ENCODE measurements at regions not wholly inside any gene's neighbourhood (a gene's known extent, or its start where the extent isn't known, plus 50 kb on each side); places are given as distances from the start of the nearest gene placed in this dataset.

DNA sequence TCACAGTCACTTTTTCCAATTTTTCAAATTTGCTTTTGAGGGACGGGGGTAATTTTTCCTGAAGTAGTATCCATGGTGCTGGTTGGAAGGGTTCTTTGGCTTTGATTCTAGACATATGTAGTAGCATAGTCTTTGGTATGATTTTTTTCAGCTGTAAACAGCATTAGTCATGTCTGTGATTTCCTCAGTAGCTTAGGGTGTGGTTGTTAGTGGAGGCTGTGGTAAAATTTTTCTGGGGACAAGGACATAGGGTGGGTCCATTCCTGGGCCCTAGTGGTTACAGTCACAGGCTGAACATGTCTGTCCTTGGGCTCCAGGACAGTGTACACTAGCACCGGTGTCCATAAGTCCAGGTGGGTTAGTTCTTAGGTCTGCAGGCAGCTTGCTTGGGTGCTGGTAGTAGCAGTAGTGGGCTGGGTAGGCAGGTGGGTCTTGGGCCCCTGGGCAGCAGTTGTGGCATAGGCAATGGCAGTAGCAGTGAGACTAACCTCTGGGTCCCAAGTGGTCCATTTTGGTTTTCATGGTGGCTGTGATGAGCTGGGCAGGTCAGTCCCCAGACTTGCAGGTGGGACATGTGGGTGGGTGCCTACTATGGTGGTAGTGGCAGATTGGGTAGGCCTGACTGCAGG lies 100.0 kb upstream of the CXCL14 start:
- DNase-seq, result no peak
- ATAC-seq (ENCODE audit: poor library complexity), result no peak
- intact Hi-C loops (cut with DNase I), result no loop called here

DNA sequence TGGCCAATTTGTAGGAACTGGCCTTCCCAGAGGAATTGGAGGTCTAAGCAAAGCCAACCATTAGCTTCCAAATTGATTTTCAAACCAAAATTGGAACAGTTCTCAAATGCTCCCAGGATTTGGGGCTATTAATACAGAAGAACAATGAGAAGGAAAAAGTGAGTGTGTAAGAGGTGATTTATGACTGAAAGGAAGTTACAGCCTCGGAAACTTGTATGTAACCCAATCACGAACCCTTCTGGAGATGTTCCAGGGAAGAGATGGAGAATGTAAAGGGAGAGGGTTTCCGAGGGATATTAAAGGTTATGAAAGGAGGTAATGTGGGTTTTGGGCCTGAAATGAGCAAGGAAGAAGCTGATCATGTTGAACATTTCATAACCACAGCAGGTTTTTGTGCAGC lies 93.2 kb upstream of the CXCL14 start:
- no peak for DNase-seq
- no peak for ATAC-seq (ENCODE audit: poor library complexity)
- intact Hi-C loops (cut with DNase I), result no loop called here

DNA sequence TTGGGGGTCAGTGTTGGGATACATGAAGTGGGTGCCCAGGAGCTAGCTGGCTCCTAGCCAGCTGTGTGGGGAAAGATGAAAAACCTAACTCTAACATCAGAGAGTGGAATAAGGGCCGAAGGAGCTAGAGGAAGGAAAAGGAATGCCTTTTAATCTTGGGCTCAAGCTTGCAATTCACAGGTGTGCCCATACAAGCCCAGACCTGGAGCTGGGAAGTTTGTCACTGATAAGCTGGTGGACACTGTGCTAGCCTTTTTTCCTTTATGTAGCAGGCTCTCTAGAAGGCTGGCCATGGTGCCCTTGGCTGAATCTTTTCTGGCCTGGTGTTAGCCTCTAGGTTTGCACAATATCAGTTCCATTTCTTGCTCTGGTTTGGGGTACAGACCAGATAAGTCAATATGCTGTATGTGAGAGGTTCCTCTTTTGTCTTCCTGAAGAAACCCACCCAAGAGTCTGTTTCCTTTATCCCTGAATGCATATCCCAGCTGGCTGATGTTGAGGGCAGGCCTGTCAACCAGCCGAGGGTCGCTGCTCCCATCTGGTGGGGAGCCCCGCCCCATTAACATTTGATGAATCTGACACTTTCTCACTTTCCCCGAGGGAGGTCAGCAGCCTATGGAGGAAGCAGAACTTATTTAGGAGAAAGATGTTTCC lies 92.4 kb upstream of the CXCL14 start:
- DNase-seq (no peak), ATAC-seq (ENCODE audit: poor library complexity) (no peak)
- intact Hi-C loops (cut with DNase I), result no loop called here

DNA sequence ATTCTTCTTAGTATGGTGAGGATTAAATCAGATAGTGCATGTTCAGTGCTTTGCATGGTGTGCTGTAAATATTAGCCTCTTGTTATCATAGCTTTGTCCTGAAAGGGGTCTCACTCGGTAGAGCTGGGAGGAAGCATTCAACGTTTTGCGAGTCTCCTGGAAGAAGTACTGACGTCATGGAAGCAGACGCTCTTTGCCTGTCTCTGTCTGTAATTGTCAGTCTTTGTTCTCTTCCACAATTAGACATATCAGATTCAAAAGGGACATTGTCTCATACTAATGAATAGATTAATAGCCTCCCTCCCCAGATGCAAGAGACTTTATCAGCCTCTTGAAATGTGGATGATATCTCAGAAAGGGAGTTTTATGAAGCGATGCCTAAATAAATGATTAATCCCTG lies 91.8 kb upstream of the CXCL14 start:
- ATAC-seq (ENCODE audit: poor library complexity), result no peak
- intact Hi-C loops (cut with DNase I), result no loop called here
- no peak for DNase-seq

DNA sequence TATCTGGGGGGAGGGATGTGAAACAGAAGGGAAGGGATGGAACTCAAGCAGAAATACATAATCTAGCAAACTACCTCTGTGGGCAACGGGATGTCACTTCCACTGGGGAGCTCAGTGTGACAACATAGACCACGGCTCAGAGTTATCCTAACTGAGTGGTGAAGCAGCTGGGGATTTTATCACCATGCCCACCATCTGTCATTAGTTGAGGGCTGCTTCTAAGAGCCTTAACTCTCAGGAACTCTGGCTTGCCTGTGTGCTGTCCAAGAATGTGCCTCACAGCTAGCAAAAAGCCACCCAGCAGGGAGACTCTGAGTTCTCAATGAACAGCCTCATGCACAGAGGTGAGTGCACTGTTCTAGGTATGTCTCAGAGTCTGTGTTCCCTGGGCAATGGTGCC lies 90.6 kb upstream of the CXCL14 start:
- intact Hi-C loops (cut with DNase I), result no loop called here
- ATAC-seq (ENCODE audit: poor library complexity) (no peak), DNase-seq (no peak)

DNA sequence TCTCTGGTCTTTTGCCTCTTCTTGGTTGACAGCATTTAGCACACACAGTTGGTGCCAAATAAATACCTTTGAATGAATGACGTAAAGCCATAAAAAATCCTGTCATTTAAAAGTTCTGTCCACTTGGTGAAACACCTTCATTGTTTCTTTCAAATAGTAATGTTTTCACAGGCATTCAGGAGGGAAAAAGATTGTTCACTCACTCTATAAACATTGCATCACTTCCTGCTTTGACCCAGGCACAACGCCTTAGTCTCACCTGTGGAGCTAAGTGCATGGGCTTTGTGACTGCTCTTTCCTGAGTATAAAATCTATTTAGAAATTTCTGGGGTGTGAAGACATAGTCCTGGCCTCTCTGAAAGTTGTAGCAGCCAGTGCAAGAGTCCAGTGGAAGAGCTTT lies 88.9 kb upstream of the CXCL14 start:
- intact Hi-C loops (cut with DNase I), result no loop called here
- ATAC-seq (ENCODE audit: poor library complexity), result no peak

DNA sequence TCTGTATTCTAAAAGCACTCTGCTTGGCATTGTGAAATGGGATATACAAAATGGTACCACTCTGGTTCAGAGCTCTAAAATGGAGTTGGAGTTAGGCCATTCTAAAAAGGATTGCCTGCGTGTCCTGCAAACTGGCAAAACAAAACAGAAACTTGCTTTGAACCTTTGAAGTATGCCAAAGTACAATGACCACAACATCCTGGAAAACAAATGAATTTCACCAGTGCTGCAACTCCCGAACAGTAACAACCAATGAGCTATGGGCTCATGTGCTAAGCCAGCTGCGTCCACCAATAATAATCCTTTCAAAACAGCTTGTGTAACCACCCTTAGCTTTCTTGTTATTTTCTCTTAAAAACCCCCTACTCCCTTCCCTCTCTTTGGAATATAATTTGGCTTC lies 88.4 kb upstream of the CXCL14 start:
- intact Hi-C loops (cut with DNase I), result no loop called here
- ATAC-seq (ENCODE audit: poor library complexity), result no peak
- DNase-seq, result no peak

More for the DNA sequence above, 88.9 kb upstream of the CXCL14 start:
- no peak for DNase-seq

DNA sequence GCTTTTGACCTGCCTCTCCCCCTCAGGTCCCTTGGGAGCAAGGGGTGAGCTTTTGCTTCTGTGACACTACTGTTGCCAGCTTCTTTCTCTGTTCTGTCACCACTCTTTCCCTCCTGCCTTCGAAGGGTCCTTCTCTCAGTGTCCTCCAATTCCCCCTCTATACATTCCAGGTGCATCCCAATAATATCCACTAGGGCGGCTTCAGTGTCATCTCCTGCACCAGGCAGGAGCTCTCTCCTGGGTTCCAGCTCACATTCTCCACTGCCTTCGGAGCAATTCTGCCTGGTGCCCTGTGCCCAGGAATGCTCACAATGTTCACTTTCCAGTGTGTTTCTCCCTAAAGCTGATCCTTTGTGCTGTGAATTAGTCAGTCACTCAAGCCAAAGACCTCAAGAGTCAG lies 83.9 kb upstream of the CXCL14 start:
- intact Hi-C loops (cut with DNase I), result no loop called here
- ATAC-seq (ENCODE audit: poor library complexity) (no peak), DNase-seq (no peak)

DNA sequence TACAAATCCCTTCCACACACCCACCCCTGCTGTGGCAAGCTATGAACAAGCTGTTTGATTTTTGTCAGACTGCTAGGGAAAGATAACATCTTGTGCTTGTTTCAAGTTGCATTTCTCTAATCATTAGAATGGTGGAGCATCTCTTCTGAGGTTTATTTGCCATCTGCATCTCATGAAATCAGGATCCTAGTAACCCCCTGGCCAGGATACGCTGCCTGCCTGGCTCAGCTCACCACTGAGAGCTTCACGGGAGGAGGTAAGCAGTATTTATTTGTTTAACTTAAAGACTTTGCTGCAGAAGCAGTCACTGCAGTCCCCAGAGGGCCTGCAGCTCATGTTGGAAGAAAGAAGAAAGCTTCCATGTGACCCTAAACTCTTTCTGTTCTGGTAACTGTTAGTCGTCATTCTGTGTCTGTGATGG lies 83.3 kb upstream of the CXCL14 start:
- no peak for DNase-seq
- no peak for ATAC-seq (ENCODE audit: poor library complexity)
- intact Hi-C loops (cut with DNase I), result no loop called here

DNA sequence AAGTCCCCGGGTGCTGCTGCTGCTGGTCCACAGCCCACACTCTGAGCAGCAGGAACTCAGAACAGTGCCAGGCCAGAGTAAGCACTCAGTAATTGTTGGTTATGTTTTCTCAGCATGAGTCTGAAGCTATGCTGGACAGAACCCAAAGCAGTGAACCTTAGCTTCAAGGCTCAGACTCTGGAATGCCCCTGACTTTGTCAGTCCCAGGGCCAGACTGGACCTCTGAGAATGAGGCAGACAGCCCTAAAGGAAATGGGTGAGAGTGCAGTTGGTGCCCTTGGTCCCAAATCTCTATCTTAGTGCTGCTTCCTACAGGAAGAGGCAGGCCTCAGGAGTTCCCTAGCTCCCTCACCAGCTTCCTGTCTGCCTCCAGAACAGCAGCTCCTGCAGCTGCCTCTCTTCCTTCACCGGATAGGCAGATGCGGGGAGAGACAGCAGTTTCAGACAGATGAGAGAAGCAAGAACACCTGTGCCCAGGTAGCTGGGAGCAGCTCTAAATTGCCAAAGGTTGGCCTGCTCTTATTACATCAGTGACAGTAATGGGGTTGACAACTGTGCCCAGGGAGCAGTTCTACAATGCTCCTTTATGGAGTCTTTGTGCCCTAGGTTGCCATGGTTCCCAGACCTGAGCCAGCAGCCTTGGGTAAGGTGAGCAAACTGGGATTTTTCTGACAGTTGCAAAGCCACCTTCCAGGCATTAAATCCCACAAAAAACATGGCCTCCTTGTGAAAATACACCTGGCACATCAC lies 82.2 kb upstream of the CXCL14 start:
- ATAC-seq (ENCODE audit: poor library complexity), result no peak
- intact Hi-C loops (cut with DNase I), result no loop called here

DNA sequence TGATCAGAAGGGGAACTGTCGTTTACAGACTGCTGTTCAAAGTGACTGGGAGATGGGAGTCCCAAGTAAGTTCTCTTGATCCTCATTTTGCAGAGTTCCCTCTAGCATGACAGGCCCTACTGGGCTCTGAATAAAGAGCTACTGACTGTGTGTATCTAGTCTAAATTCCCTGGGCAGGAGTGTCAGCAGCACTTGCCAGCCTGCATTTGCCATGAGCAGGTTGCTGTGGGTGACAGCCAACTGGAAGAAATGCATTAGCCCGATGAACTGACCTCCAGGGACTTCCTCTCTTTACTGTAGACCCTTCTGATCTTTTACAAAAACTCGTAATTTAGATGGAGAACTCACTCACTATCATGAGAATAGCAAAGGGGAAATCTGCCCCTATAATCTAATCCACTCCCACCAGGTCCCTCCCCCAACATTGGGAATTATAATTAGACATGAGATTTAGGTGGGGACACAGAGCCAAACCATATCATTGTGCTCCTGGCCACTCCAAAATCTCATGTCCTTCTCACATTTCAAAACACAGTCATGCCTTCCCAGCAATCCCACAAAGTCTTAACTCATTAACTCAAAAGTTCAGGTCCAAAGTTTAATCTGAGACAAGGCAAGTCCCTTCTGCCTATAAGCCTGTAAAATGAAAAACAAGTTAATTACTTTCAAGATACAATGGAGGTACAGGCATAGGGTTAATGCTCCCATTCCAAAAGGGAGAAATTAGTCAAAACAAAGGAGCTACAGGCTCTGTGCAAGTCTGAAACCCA lies 78.9 kb upstream of the CXCL14 start:
- intact Hi-C loops (cut with DNase I), result no loop called here
- DNase-seq (no peak), ATAC-seq (ENCODE audit: poor library complexity) (no peak)

More for the DNA sequence above, 82.2 kb upstream of the CXCL14 start:
- DNase-seq, result no peak

DNA sequence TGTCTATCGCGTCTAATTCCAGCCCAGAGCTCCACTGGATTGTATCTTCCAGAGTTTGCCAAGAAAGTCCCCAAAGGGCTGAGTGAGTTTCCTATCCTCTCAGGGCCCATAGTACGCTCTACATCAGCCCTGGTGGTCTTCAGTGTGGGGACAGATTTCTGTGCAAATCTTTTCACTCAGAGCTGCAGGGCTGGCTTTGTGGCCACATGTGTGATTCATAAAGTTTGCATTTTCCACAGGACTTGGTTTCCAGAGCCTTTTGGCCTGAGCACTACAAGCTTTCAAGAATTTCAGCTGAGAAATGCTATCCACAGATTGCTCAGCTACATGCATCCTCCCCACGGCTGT lies 76.7 kb upstream of the CXCL14 start:
- no peak for DNase-seq
- peak; percentile 22 for ATAC-seq (ENCODE audit: poor library complexity)
- intact Hi-C loops (cut with DNase I), result no loop called here

DNA sequence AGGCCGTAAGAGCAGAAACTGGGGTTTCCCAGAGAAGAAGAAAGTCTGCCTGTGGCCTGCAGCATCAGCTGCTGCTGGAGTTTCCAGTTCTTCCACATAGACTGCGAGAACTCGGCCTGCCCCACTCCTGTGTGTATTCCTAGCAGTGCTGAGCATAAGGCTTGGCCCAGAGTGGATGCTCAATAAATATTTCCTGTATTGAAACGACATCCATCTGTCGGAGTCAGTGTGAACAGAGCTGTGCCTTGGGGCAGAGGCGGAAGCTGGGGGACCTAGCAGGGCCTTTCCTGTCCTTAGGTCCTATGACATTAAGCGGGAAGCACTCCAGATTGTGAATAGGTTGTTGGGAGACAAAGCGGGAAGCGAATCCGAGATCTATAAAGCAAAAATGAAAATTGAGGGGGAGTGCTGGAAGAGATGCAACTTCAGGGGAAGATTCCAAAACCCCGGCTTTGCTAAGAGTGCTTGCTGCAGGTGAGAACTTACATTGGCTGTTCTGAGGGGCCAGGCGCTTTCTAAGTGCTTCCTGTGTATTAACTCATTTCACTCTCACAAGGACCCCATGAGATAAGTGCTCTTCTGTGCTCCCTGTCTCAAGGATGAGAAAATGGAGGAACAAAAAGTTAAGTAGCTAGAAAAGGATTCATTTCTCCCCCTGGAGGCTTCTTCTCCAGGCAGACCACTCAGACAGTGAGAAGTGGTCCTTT lies 76.1 kb upstream of the CXCL14 start:
- no peak for ATAC-seq (ENCODE audit: poor library complexity)
- intact Hi-C loops (cut with DNase I), result no loop called here

DNA sequence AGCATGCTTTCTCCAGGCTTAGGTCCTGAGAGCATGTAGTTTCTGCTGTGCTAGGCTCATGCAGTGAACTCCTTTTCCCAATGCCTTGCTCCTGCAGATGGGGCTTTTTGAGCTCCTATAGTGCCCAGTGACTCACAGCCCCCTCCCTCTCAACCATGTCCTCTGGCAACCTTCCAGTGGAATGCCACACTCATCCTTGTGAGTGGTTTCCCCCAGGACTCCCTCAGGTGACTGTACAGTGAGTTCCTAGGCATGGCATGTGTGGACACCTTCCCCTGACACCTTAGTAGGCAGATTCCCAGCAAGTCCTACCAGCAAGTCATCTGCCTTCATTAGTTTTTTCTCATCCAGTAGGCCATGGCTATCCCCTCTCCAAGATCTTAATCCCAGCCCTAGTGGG lies 72.4 kb upstream of the CXCL14 start:
- DNase-seq (no peak), ATAC-seq (ENCODE audit: poor library complexity) (no peak)
- intact Hi-C loops (cut with DNase I), result no loop called here

More for the DNA sequence above, 76.1 kb upstream of the CXCL14 start:
- no peak for DNase-seq

DNA sequence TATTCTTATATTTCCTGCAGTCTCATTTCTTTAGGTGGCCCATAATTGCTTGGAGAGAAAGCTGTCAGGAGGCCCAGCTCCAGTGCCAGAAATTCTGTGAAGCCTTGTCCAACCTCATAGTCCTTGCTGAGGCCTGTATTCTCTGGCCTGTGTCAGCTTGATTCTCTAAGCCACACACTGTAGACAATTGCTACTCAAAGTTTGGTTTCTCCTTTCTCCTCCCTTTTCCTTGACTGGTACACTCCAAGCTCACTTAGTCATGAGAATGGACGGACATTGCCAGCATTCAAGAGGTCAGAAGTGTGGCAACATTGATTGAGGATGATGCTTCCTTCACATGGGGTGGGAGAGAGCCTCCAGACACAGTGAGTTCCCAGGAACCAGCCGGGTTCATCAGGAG lies 71.3 kb upstream of the CXCL14 start:
- DNase-seq (no peak), ATAC-seq (ENCODE audit: poor library complexity) (no peak)
- intact Hi-C loops (cut with DNase I), result no loop called here

DNA sequence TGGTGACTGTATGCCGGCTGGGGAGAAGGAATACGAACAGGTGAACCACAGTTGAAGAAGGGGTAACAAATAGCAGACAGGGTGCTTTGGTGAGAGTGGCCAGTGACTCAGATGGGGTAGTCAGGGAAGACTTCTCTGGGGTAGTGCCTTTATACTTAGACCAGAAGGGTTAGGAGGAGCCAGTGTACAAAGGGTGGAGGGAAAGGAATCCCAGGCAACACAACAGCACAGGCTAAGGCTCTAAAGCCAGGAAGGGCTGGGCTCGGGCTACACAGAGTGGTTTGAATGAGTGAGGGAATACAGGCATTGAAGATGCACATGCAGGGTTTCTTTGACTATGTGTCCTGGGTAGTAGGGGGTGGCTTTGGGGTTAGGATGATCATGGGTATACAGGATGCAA lies 70.6 kb upstream of the CXCL14 start:
- intact Hi-C loops (cut with DNase I), result no loop called here
- DNase-seq, result no peak
- no peak for ATAC-seq (ENCODE audit: poor library complexity)

DNA sequence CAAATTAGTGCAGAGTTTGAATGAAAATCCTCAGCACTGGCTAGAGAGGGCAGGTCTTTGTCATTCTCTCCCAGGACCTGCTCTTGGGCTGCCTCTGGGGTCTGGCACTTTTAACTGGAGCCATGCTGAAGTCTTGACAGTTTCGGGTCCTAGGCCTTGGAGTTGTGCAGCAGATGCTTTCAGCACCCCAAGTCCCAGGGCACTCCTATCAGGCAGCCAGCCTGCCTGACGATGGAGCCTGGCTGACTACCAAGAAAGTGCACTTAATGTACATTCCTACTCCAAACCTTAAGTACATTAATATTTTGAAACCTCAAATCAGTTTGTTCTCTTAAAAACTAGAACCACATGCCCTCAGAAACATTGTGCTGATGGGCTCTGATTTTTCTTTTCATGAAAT lies 69.3 kb upstream of the CXCL14 start:
- no peak for ATAC-seq (ENCODE audit: poor library complexity)
- intact Hi-C loops (cut with DNase I), result no loop called here
- no peak for DNase-seq

DNA sequence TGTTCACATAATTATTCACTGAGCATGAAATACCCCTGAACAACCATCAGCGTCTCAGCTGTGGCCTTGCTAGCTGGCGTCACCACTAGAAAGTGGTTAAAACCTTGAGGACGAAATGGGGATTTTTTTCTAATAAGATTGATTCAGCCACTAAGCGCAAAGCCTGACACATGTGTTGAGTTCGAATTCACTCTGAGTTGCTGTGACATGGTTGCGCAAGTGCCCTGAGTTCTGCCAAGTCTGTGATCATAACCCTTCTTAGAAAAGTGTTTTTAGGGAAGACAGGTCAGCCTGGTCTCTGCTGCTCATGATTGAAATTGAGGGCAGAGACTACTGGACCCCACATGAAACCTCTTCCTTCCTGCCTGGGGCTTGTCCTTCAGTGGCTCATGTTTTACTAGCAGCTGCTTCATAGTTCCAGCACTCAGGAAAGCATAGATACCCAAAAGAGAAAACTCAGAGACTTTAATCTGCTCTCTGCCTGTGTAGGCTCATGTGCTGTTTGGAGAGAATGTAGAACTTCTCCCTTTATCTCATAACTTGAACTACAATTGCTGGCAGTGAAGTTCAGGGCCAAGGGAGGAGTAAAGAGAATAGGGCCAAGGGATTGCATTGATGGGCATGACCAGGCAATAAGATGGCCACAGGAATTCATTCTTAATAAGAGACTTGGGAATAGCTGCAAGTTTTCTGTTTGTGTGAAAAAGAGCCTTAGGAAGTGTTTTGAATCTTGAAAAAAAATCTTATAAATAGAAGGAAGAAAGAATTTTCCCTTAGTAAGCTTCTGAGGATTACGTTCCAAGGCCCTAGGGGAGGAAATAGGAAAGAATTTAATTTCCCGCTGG lies 66.8 kb upstream of the CXCL14 start:
- DNase-seq, result peak; percentile 59
- no peak for ATAC-seq (ENCODE audit: poor library complexity)
- intact Hi-C loops (cut with DNase I), result no loop called here
